HCT116 (cell line): ENCODE measurements at regions not wholly inside any gene's neighbourhood (a gene's known extent, or its start where the extent isn't known, plus 50 kb on each side); places are given as distances from the start of the nearest gene placed in this dataset.

Experiments used
- ATAC-seq: fragments of 200-7000 bp; cut with Tn5 transposase; 2 replicates; pipeline ENCODE4 v1.9.1; 2020; ENCODE audit warnings: mild to moderate bottlenecking, moderate library complexity
- BruUV-seq: library from RNA; stranded (reverse); fragments of 400-500 nt; replicated peaks from 2 replicates; lab custom pipeline; 2021; lab: Mats Ljungman, UMichigan
- CTCF ChIA-PET: fragments of 300-600 bp; sonication (Branson Sonifier 250); formaldehyde crosslinking; loops from one replicate; lab custom pipeline; 2021; ENCODE audit warnings: antibody characterized with exemption; lab: Charles Lee
- POLR2A ChIA-PET: fragments of 300-600, 350-600 bp; sonication (Branson Sonifier 250); formaldehyde crosslinking; loops from one replicate; lab custom pipeline; 2021; ENCODE audit warnings: antibody characterized with exemption; lab: Charles Lee
- RAD21 ChIA-PET, 2 experiments: fragments of 300-600 bp; sonication (Branson Sonifier 250); formaldehyde crosslinking; loops; one replicate each; lab custom pipeline; 2023; ENCODE audit warnings: low total read pairs in 2 of 2; ENCODE audit not compliant: uncharacterized antibody in 2 of 2, unreplicated experiment in 2 of 2, low non-redundant PET in 1 of 2; lab: Charles Lee
- DNase-seq: peaks from one replicate; pipeline ENCODE4 v3.0.0-alpha.2; 2010; ENCODE audit warnings: low read depth, low spot score
- H2AFZ ChIP-seq: fragments of 200-600 bp; shearing (Covaris generic), sonication (generic); 2 replicates; pipeline ENCODE4 v1.6.1; 2017; ENCODE audit warnings: low read depth, mixed run types, mixed read lengths, antibody characterized with exemption, low read length; ENCODE audit not compliant: poor library complexity, severe bottlenecking
- H3K27ac ChIP-seq: 2 replicates; pipeline ENCODE4 v1.5.1; 2012; ENCODE audit warnings: low read depth, low read length
- H3K27me3 ChIP-seq: fragments of 200-600 bp; sonication (generic); 2 replicates; pipeline ENCODE4 v1.6.1; 2016; ENCODE audit warnings: mixed run types, low read length, mixed read lengths; ENCODE audit not compliant: insufficient read depth
- H3K36me3 ChIP-seq, 2 experiments: fragments of 200-500 bp in 1 of 2; fragments of 200-600 bp in 1 of 2; sonication (Bioruptor generic) in 1 of 2; sonication (generic) in 1 of 2; 2 replicates each; pipeline versions ENCODE4 v1.5.1 to v1.6.1; 2014 to 2016; ENCODE audit warnings: low read length in 2 of 2, inconsistent platforms in 1 of 2, mixed read lengths in 1 of 2, mixed run types in 1 of 2; ENCODE audit not compliant: insufficient read depth in 2 of 2, control insufficient read depth in 1 of 2
- H3K4me1 ChIP-seq, 2 experiments: fragments of 200-600 bp in 1 of 2; sonication (generic) in 1 of 2; 2 replicates each; pipeline versions ENCODE4 v1.5.1 to v1.6.1; 2012 to 2017; ENCODE audit warnings: low read length in 2 of 2, inconsistent platforms in 1 of 2, mild to moderate bottlenecking in 1 of 2, mixed read lengths in 1 of 2, mixed run types in 1 of 2, moderate library complexity in 1 of 2; ENCODE audit not compliant: insufficient read depth in 2 of 2, control insufficient read depth in 1 of 2
- H3K4me2 ChIP-seq: fragments of 200-600 bp; sonication (generic); 2 replicates; pipeline ENCODE4 v1.6.1; 2017; ENCODE audit warnings: mixed run types, low read length, mixed read lengths
- H3K4me3 ChIP-seq, 2 experiments: fragments of 200-600 bp in 1 of 2; sonication (generic) in 1 of 2; replicated peaks in 1 of 2; 2 replicates each; pipeline ENCODE4 v1.5.1; 2011 to 2016; ENCODE audit warnings: low read length in 2 of 2, control low read depth in 1 of 2, low read depth in 1 of 2, mild to moderate bottlenecking in 1 of 2, mixed read lengths in 1 of 2, mixed run types in 1 of 2
- H3K79me2 ChIP-seq: fragments of 200-600 bp; sonication (generic); 2 replicates; pipeline ENCODE4 v1.6.1; 2017; ENCODE audit warnings: mild to moderate bottlenecking, mixed run types, low read length, moderate library complexity, mixed read lengths; ENCODE audit not compliant: insufficient read depth
- H3K9ac ChIP-seq: fragments of 200-600 bp; sonication (generic); 2 replicates; pipeline ENCODE4 v1.6.1; 2016; ENCODE audit warnings: low read length, mixed read lengths
- H3K9me2 ChIP-seq: fragments of 200-600 bp; sonication (generic), shearing (Covaris generic); 2 replicates; pipeline ENCODE4 v1.6.1; 2017; ENCODE audit warnings: mixed run types, mild to moderate bottlenecking, moderate library complexity; ENCODE audit not compliant: insufficient read depth
- H3K9me3 ChIP-seq, 2 experiments: fragments of 200-500 bp in 1 of 2; fragments of 200-600 bp in 1 of 2; sonication (Bioruptor generic) in 1 of 2; sonication (generic) in 1 of 2; 2 replicates each; pipeline ENCODE4 v1.6.1; 2014 to 2017; ENCODE audit warnings: low read length in 2 of 2, mixed read lengths in 2 of 2, inconsistent platforms in 1 of 2, low read depth in 1 of 2, mild to moderate bottlenecking in 1 of 2, mixed run types in 1 of 2, moderate library complexity in 1 of 2; ENCODE audit not compliant: control insufficient read depth in 1 of 2, insufficient read depth in 1 of 2
- H4K20me1 ChIP-seq: fragments of 200-600 bp; sonication (generic), shearing (Covaris generic); 2 replicates; pipeline ENCODE4 v1.6.1; 2017; ENCODE audit warnings: mixed run types, mild to moderate bottlenecking, moderate library complexity; ENCODE audit not compliant: insufficient read depth
- ATF3 ChIP-seq: IDR thresholded peaks from 2 replicates; pipeline ENCODE4 v1.6.1; 2012
- CBX3 ChIP-seq: IDR thresholded peaks from 2 replicates; pipeline ENCODE4 v1.6.1; 2012; ENCODE audit warnings: low read depth
- CEBPB ChIP-seq: IDR thresholded peaks from 2 replicates; pipeline ENCODE4 v1.6.1; 2012; ENCODE audit warnings: low read depth
- ELF1 ChIP-seq: IDR thresholded peaks from 2 replicates; pipeline ENCODE4 v1.6.1; 2012; ENCODE audit warnings: low read depth, borderline replicate concordance
- EZH2phosphoT487 ChIP-seq: fragments of 200-600 bp; IDR thresholded peaks from 2 replicates; pipeline ENCODE4 v1.6.1; 2018; ENCODE audit warnings: antibody characterized with exemption, borderline replicate concordance
- FOSL1 ChIP-seq: IDR thresholded peaks from 2 replicates; pipeline ENCODE4 v1.6.1; 2012; ENCODE audit warnings: low read depth
- JUND ChIP-seq: IDR thresholded peaks from 2 replicates; pipeline ENCODE4 v1.6.1; 2012
- POLR2A ChIP-seq: IDR thresholded peaks from 2 replicates; pipeline ENCODE4 v1.7.0; 2011; ENCODE audit warnings: borderline replicate concordance; ENCODE audit not compliant: insufficient read depth, insufficient read length; ENCODE audit errors: extremely low read depth
- RAD21 ChIP-seq: IDR thresholded peaks from 2 replicates; pipeline ENCODE4 v1.6.1; 2012; ENCODE audit warnings: low read depth, mild to moderate bottlenecking
- SIN3A ChIP-seq: IDR thresholded peaks from 2 replicates; pipeline ENCODE4 v1.6.1; 2012; ENCODE audit warnings: low read depth
- ZBTB33 ChIP-seq: IDR thresholded peaks from 2 replicates; pipeline ENCODE4 v1.6.1; 2011; ENCODE audit warnings: mild to moderate bottlenecking, low read length, moderate library complexity; ENCODE audit not compliant: insufficient replicate concordance; ENCODE audit errors: extremely low read depth
- ZFX ChIP-seq: fragments of 450-650 bp; IDR thresholded peaks from 2 replicates; pipeline ENCODE4 v1.6.1; 2017
- ZNF274 ChIP-seq: fragments of 200-500 bp; sonication (Bioruptor generic); IDR thresholded peaks from 2 replicates; pipeline ENCODE4 v1.6.1; 2014; ENCODE audit warnings: mild to moderate bottlenecking, low read depth, low read length, inconsistent platforms
- intact Hi-C: fragments of 100-400 bp; cut with micrococcal nuclease; formaldehyde crosslinking; loops from 2 replicates; pipeline ENCODE4 v1.10.0; 2022
- TF ChIP-seq, protein P1 (sequence below): IDR thresholded peaks from 2 replicates; pipeline ENCODE4 v1.6.1; 2012
- TF ChIP-seq, protein P2 (sequence below): IDR thresholded peaks from 2 replicates; pipeline ENCODE4 v1.6.1; 2012; ENCODE audit warnings: low read depth

DNA sequence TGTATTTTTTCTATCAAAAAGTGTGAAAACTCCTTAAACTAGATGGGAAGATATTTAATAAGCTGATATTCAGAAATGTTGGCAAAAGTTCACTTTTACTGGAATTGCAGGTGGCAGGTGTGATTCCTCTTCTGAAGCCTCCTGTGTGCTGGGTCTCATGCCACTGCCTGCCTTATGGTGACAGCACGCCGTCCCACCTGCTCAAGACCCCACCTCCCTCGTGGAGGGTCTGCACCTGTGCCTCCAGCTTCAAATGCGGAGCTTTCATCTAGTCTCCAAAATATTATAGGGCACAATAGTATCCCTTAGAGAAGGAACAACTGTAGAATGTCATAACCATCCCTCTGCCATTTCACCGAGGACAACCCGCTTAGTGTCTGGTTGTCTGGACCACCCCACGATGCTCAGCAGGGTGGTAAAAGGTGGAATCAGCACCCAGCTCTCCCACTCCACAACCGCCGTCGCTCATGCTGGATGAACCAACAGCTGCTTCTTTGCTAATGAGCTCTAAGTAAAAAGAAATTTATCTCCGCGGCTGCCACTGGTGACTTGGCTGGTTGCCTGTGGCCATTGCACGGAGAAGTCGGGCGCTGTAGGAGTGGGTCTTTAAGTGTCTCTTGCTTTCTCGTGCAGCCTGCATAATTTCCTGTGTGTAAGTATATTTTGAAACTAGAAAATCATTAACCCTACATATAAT, 119.3 kb upstream of the TCERG1L start:
- Histone ChIP-seq H3K27ac (no peak overlapping the region), H3K4me3 (no peak overlapping the region), H3K9me2 (no peaks in the 10 kb centered on the region), H3K4me2 (no peak overlapping the region)
- BruUV-seq: no TSS peak
- RAD21 ChIA-PET: no interaction called here
- no peak for TF ChIP-seq ZFX
- TF ChIP-seq, protein P1, sequence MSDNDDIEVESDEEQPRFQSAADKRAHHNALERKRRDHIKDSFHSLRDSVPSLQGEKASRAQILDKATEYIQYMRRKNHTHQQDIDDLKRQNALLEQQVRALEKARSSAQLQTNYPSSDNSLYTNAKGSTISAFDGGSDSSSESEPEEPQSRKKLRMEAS: no peak
- TF ChIP-seq CEBPB: no peak
- no peak for TF ChIP-seq POLR2A
- TF ChIP-seq EZH2phosphoT487: no peak
- TF ChIP-seq FOSL1: no peak
- no peak for TF ChIP-seq ZBTB33
- TF ChIP-seq, all 23 proteins: peak for 0
- Histone ChIP-seq H3K4me1 (no peaks in the 10 kb centered on the region), H3K36me3 (no peaks in the 10 kb centered on the region), H3K79me2 (no peaks in the 10 kb centered on the region), H2AFZ (no peak overlapping the region), H4K20me1 (no peaks in the 10 kb centered on the region), H3K9me3 (no peaks in the 10 kb centered on the region), H3K27me3 (0 out of 2 replicates have a peak, but pooled peaks cover 4% of the 10 kb centered on the region), H3K9ac (no peak overlapping the region)
- ATAC-seq: no peak
- DNase-seq: no peak
- intact Hi-C loops: no loop called here
- POLR2A ChIA-PET: no interaction called here
- CTCF ChIA-PET: no interaction called here

- Histone ChIP-seq H3K79me2 (no peaks in the 10 kb centered on the region), H3K9ac (no peak overlapping the region), H3K36me3 (no peaks in the 10 kb centered on the region), H3K9me2 (no peaks in the 10 kb centered on the region), H3K4me2 (no peak overlapping the region), H4K20me1 (no peaks in the 10 kb centered on the region), H3K4me3 (no peak overlapping the region), H2AFZ (no peak overlapping the region), H3K4me1 (no peaks in the 10 kb centered on the region), H3K27ac (no peak overlapping the region), H3K27me3 (0 out of 2 replicates have a peak, but pooled peaks cover 4% of the 10 kb centered on the region), H3K9me3 (no peaks in the 10 kb centered on the region)
- DNase-seq (no peak), ATAC-seq (no peak)
- intact Hi-C loops: no loop called here
- CTCF ChIA-PET: no interaction called here
- POLR2A ChIA-PET: no interaction called here
- no TSS peak for BruUV-seq
- RAD21 ChIA-PET: no interaction called here
- TF ChIP-seq ELF1: no peak
- no peak for TF ChIP-seq JUND
- TF ChIP-seq POLR2A: no peak
- TF ChIP-seq CBX3: no peak
- TF ChIP-seq ATF3: no peak
- TF ChIP-seq, protein P2, sequence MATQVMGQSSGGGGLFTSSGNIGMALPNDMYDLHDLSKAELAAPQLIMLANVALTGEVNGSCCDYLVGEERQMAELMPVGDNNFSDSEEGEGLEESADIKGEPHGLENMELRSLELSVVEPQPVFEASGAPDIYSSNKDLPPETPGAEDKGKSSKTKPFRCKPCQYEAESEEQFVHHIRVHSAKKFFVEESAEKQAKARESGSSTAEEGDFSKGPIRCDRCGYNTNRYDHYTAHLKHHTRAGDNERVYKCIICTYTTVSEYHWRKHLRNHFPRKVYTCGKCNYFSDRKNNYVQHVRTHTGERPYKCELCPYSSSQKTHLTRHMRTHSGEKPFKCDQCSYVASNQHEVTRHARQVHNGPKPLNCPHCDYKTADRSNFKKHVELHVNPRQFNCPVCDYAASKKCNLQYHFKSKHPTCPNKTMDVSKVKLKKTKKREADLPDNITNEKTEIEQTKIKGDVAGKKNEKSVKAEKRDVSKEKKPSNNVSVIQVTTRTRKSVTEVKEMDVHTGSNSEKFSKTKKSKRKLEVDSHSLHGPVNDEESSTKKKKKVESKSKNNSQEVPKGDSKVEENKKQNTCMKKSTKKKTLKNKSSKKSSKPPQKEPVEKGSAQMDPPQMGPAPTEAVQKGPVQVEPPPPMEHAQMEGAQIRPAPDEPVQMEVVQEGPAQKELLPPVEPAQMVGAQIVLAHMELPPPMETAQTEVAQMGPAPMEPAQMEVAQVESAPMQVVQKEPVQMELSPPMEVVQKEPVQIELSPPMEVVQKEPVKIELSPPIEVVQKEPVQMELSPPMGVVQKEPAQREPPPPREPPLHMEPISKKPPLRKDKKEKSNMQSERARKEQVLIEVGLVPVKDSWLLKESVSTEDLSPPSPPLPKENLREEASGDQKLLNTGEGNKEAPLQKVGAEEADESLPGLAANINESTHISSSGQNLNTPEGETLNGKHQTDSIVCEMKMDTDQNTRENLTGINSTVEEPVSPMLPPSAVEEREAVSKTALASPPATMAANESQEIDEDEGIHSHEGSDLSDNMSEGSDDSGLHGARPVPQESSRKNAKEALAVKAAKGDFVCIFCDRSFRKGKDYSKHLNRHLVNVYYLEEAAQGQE: no peak
- no peak for TF ChIP-seq RAD21
- TF ChIP-seq SIN3A: no peak
- TF ChIP-seq CEBPB: no peak
- TF ChIP-seq ZFX: no peak
- TF ChIP-seq ZNF274: no peak
Measured at GRCh38 chr10:131431533-131431932, 120.0 kb upstream of the TCERG1L start.
